H1 (cell line): ENCODE measurements at regions not wholly inside any gene's neighbourhood (a gene's known extent, or its start where the extent isn't known, plus 50 kb on each side); places are given as distances from the start of the nearest gene placed in this dataset.

Experiments used
- CTCF ChIA-PET: fragments of 300-600 bp; sonication (Branson Sonifier 250); formaldehyde crosslinking; loops from one replicate; lab custom pipeline; 2021; ENCODE audit not compliant: partially characterized antibody; lab: Charles Lee
- POLR2A ChIA-PET: fragments of 300-600 bp; sonication (Branson Sonifier 250); formaldehyde crosslinking; loops from one replicate; lab custom pipeline; 2021; ENCODE audit warnings: inconsistent platforms; ENCODE audit not compliant: partially characterized antibody; lab: Charles Lee
- DNase-seq, 2 experiments: peaks; one replicate each; pipeline versions ENCODE4 v3.0.0 to v3.0.0-alpha.2; 2010 to 2022; ENCODE audit warnings: low spot score in 2 of 2, low read depth in 1 of 2, mixed read lengths in 1 of 2
- FAIRE-seq: peaks from 2 replicates; lab custom pipeline; 2011; peaks lifted over from hg19 to GRCh38; lab: Jason Lieb, UNC
- H2AFZ ChIP-seq: 2 replicates; pipeline ENCODE4 v1.8.1; 2012; ENCODE audit warnings: low read length, inconsistent platforms
- H2AK5ac ChIP-seq: 2 replicates; pipeline ENCODE4 v1.6.1; 2013; ENCODE audit warnings: low read depth, low read length
- H2BK120ac ChIP-seq: replicated peaks from 2 replicates; pipeline ENCODE3; 2013; ENCODE audit warnings: low read depth, low read length, inconsistent platforms
- H2BK12ac ChIP-seq: 2 replicates; pipeline ENCODE4 v1.6.1; 2013; ENCODE audit warnings: low read depth, low read length
- H2BK15ac ChIP-seq: 2 replicates; pipeline ENCODE4 v1.6.1; 2013; ENCODE audit warnings: low read length
- H2BK20ac ChIP-seq: 2 replicates; pipeline ENCODE4 v1.6.1; 2013; ENCODE audit warnings: low read length
- H2BK5ac ChIP-seq: 2 replicates; pipeline ENCODE4 v1.6.1; 2013; ENCODE audit warnings: low read depth, low read length
- H3K14ac ChIP-seq: 2 replicates; pipeline ENCODE4 v1.6.1; 2013; ENCODE audit warnings: inconsistent platforms; ENCODE audit not compliant: insufficient read length
- H3K18ac ChIP-seq: 2 replicates; pipeline ENCODE4 v1.6.1; 2013; ENCODE audit warnings: low read length; ENCODE audit errors: extremely low read depth
- H3K23ac ChIP-seq: 2 replicates; pipeline ENCODE4 v1.6.1; 2013; ENCODE audit warnings: inconsistent platforms; ENCODE audit not compliant: insufficient read length
- H3K23me2 ChIP-seq: 2 replicates; pipeline ENCODE4 v1.6.1; 2013; ENCODE audit warnings: low read depth, low read length
- H3K27ac ChIP-seq: 2 replicates; pipeline ENCODE4 v1.6.1; 2011; ENCODE audit warnings: low read depth, low read length, inconsistent platforms
- H3K27me3 ChIP-seq, 4 experiments: replicated peaks in 1 of 4; 1 replicate in 1 of 4; 2 replicates in 3 of 4; pipeline versions ENCODE4 v1.6.1 to v1.8.1; 2011 to 2013; ENCODE audit warnings: low read length in 3 of 4, mild to moderate bottlenecking in 3 of 4, inconsistent platforms in 2 of 4, mixed read lengths in 2 of 4, moderate library complexity in 1 of 4; ENCODE audit not compliant: control insufficient read depth in 3 of 4, insufficient read depth in 3 of 4; ENCODE audit errors: extremely low read depth in 1 of 4
- H3K36me3 ChIP-seq, 4 experiments: 2 replicates each; pipeline versions ENCODE4 v1.6.1 to v1.8.1; 2011 to 2013; ENCODE audit warnings: mild to moderate bottlenecking in 4 of 4, low read length in 3 of 4, moderate library complexity in 2 of 4, control low read depth in 1 of 4, inconsistent platforms in 1 of 4; ENCODE audit not compliant: insufficient read depth in 4 of 4, control insufficient read depth in 2 of 4
- H3K4ac ChIP-seq: replicated peaks from 2 replicates; pipeline ENCODE3; 2013; ENCODE audit warnings: low read length, low read depth, mixed read lengths, inconsistent platforms; ENCODE audit not compliant: insufficient read length
- H3K4me1 ChIP-seq, 4 experiments: replicated peaks in 1 of 4; 1 replicate in 1 of 4; 2 replicates in 3 of 4; pipeline versions ENCODE4 v1.6.1 to v1.8.1; 2011 to 2013; ENCODE audit warnings: low read length in 3 of 4, inconsistent platforms in 2 of 4, mixed read lengths in 1 of 4; ENCODE audit not compliant: insufficient read depth in 4 of 4, control insufficient read depth in 3 of 4
- H3K4me2 ChIP-seq, 2 experiments: 2 replicates each; pipeline versions ENCODE4 v1.6.1 to v1.8.1; 2011 to 2013; ENCODE audit warnings: low read depth in 2 of 2, low read length in 2 of 2, control low read depth in 1 of 2, inconsistent platforms in 1 of 2, mild to moderate bottlenecking in 1 of 2; ENCODE audit not compliant: insufficient read depth in 1 of 2
- H3K4me3 ChIP-seq, 4 experiments: fragments of 200-600, 300-600 bp in 1 of 4; sonication (generic), shearing (Covaris generic), sonication (Bioruptor Twin) in 1 of 4; 2 replicates each; pipeline versions ENCODE4 v1.5.1 to v1.8.1; 2011 to 2016; ENCODE audit warnings: low read length in 4 of 4, low read depth in 3 of 4, control low read depth in 2 of 4, inconsistent platforms in 2 of 4, mild to moderate bottlenecking in 2 of 4, mixed read lengths in 1 of 4, moderate library complexity in 1 of 4; ENCODE audit not compliant: insufficient read depth in 2 of 4; ENCODE audit errors: extremely low read depth in 1 of 4
- H3K56ac ChIP-seq: replicated peaks from 2 replicates; pipeline ENCODE3; 2013; ENCODE audit warnings: low read depth, mild to moderate bottlenecking, mixed read lengths, low read length, inconsistent platforms; ENCODE audit not compliant: insufficient read length
- H3K79me1 ChIP-seq: 2 replicates; pipeline ENCODE4 v1.6.1; 2013; ENCODE audit warnings: low read depth, low read length, control low read depth
- H3K79me2 ChIP-seq, 2 experiments: 2 replicates each; pipeline versions ENCODE4 v1.6.1 to v1.8.1; 2012 to 2013; ENCODE audit warnings: low read length in 2 of 2, mild to moderate bottlenecking in 2 of 2, inconsistent platforms in 1 of 2; ENCODE audit not compliant: insufficient read depth in 2 of 2, control insufficient read depth in 1 of 2
- H3K9ac ChIP-seq, 4 experiments: replicated peaks in 1 of 4; 1 replicate in 1 of 4; 2 replicates in 3 of 4; pipeline versions ENCODE4 v1.6.1 to v1.8.1; 2011 to 2013; ENCODE audit warnings: low read depth in 3 of 4, low read length in 3 of 4, control low read depth in 2 of 4, mild to moderate bottlenecking in 2 of 4, moderate library complexity in 2 of 4, inconsistent platforms in 1 of 4; ENCODE audit errors: extremely low read depth in 1 of 4
- H3K9me3 ChIP-seq, 2 experiments: 2 replicates each; pipeline versions ENCODE4 v1.6.1 to v1.8.1; 2012 to 2013; ENCODE audit warnings: mild to moderate bottlenecking in 2 of 2, moderate library complexity in 2 of 2, control low read depth in 1 of 2, inconsistent platforms in 1 of 2, low read depth in 1 of 2, low read length in 1 of 2, mixed read lengths in 1 of 2; ENCODE audit not compliant: insufficient read depth in 2 of 2
- H4K20me1 ChIP-seq, 2 experiments: replicated peaks in 1 of 2; 2 replicates each; pipeline versions ENCODE3 to v1.8.1; 2011 to 2013; ENCODE audit warnings: inconsistent platforms in 2 of 2, low read length in 2 of 2, mild to moderate bottlenecking in 1 of 2; ENCODE audit not compliant: insufficient read depth in 2 of 2, control insufficient read depth in 1 of 2
- H4K5ac ChIP-seq: 2 replicates; pipeline ENCODE4 v1.6.1; 2013; ENCODE audit warnings: low read length, low read depth, mixed read lengths, inconsistent platforms; ENCODE audit not compliant: insufficient read length
- H4K8ac ChIP-seq: 2 replicates; pipeline ENCODE4 v1.8.0; 2013; ENCODE audit warnings: mild to moderate bottlenecking, moderate library complexity, low read length, inconsistent platforms; ENCODE audit not compliant: insufficient read depth; ENCODE audit errors: extremely low read depth
- H4K91ac ChIP-seq: replicated peaks from 2 replicates; pipeline ENCODE3; 2013; ENCODE audit warnings: low read length, mixed read lengths, inconsistent platforms; ENCODE audit not compliant: insufficient read length
- ASH2L ChIP-seq: fragments of 200-600, 300-600 bp; sonication (generic); IDR thresholded peaks from one replicate; pipeline ENCODE4 v1.7.1; 2017; ENCODE audit warnings: low read length
- BRCA1 ChIP-seq: IDR thresholded peaks from 2 replicates; pipeline ENCODE4 v1.6.1; 2012; ENCODE audit warnings: low read depth, low read length, improper control_type of control experiment
- CBX8 ChIP-seq: fragments of 300-800, 300-1000 bp; sonication (generic); IDR thresholded peaks from 2 replicates; pipeline ENCODE4 v1.7.1; 2016; ENCODE audit warnings: low read depth, low read length, borderline replicate concordance
- CEBPB ChIP-seq: IDR thresholded peaks from 2 replicates; pipeline ENCODE4 v1.6.1; 2012; ENCODE audit warnings: low read depth, low read length
- CHD1 ChIP-seq: IDR thresholded peaks from 2 replicates; pipeline ENCODE4 v1.6.1; 2012; ENCODE audit warnings: low read depth, low read length, improper control_type of control experiment
- EGR1 ChIP-seq: IDR thresholded peaks from 2 replicates; pipeline ENCODE4 v1.6.1; 2011; ENCODE audit warnings: low read depth, low read length, borderline replicate concordance
- FOSL1 ChIP-seq: IDR thresholded peaks from 2 replicates; pipeline ENCODE4 v1.6.1; 2011; ENCODE audit warnings: mild to moderate bottlenecking, low read depth, low read length, moderate library complexity; ENCODE audit not compliant: insufficient read depth
- MAX ChIP-seq: IDR thresholded peaks from 2 replicates; pipeline ENCODE4 v1.6.1; 2012; ENCODE audit warnings: inconsistent platforms
- NRF1 ChIP-seq: IDR thresholded peaks from 2 replicates; pipeline ENCODE4 v1.6.1; 2011; ENCODE audit warnings: mild to moderate bottlenecking, low read depth, low read length, improper control_type of control experiment
- POLR2AphosphoS5 ChIP-seq: IDR thresholded peaks from 2 replicates; pipeline ENCODE4 v1.6.1; 2011; ENCODE audit warnings: low read depth, low read length
- SP4 ChIP-seq: IDR thresholded peaks from 2 replicates; pipeline ENCODE4 v1.6.1; 2012; ENCODE audit warnings: low read length, inconsistent platforms
- TAF1 ChIP-seq: IDR thresholded peaks from 2 replicates; pipeline ENCODE4 v1.6.1; 2011; ENCODE audit warnings: mild to moderate bottlenecking, low read depth, low read length
- YY1 ChIP-seq: IDR thresholded peaks from 2 replicates; pipeline ENCODE4 v1.6.1; 2011; ENCODE audit warnings: low read depth, mild to moderate bottlenecking, low read length
- ZNF274 ChIP-seq: IDR thresholded peaks from 2 replicates; pipeline ENCODE4 v1.7.0; 2012; ENCODE audit warnings: low read length, borderline replicate concordance; ENCODE audit errors: extremely low read depth
- WGBS, 2 experiments: shearing (Covaris generic) in 1 of 2; methylation state at CpG; one replicate each; pipeline versions ENCODE4 v1.1.6 to v1.1.7; 2013 to 2015; ENCODE audit warnings: low lambda C conversion rate in 2 of 2, mixed read lengths in 2 of 2, inconsistent platforms in 1 of 2, low coverage in 1 of 2, missing lambda C conversion rate in 1 of 2; ENCODE audit not compliant: insufficient replicate concordance in 2 of 2, insufficient coverage in 1 of 2, insufficient read length in 1 of 2; ENCODE audit errors: extremely low coverage in 1 of 2, missing lambda C conversion rate in 1 of 2; 5-methylcytosine and 5-hydroxymethylcytosine counted together

- Histone ChIP-seq H2BK20ac (no peak overlapping the region), H2BK120ac (no peak overlapping the region), H3K36me3 (no peaks in the 10 kb centered on the region), H2AK5ac (no peak overlapping the region), H4K8ac (no peak overlapping the region), H4K91ac (no peak overlapping the region), H3K4me2 (no peak overlapping the region), H3K4me1 (no peaks in the 10 kb centered on the region), H2AFZ (no peak overlapping the region; the same call in 1 of the 2 replicates), H2BK5ac (no peak overlapping the region), H3K4me3 (no peak overlapping the region), H3K79me1 (no peaks in the 10 kb centered on the region), H3K9me3 (no peaks in the 10 kb centered on the region), H2BK12ac (no peak overlapping the region), H3K14ac (no peak overlapping the region), H3K23me2 (no peaks in the 10 kb centered on the region), H3K79me2 (no peaks in the 10 kb centered on the region), H3K4ac (no peak overlapping the region), H3K18ac (no peak overlapping the region; the same call in 1 of the 2 replicates), H3K9ac (no peak overlapping the region), H4K20me1 (no peaks in the 10 kb centered on the region), H3K23ac (no peak overlapping the region), H2BK15ac (no peak overlapping the region), H3K27ac (no peak overlapping the region), H4K5ac (no peak overlapping the region), H3K27me3 (no peaks in the 10 kb centered on the region), H3K56ac (no peak overlapping the region)
- FAIRE-seq, result no peak
- CTCF ChIA-PET, result interaction anchor here (0.6 to 3.0 kb wide), 8 partner anchors 11 to 154 kb away, joined by 3 to 10 read pairs (median 3); no protein-coding TSS in a partner anchor
- 88% methylated on average over 4 of the region's 4 CpGs; no CpG with 5 or more reads in 1 of the 2 experiments for WGBS, 2 experiments
- DNase-seq, result no peak
- POLR2A ChIA-PET, result no interaction called here
- TF ChIP-seq CEBPB (no peak), YY1 (no peak), FOSL1 (no peak), NRF1 (no peak), TAF1 (no peak), CBX8 (no peak), CHD1 (no peak), POLR2AphosphoS5 (no peak), MAX (no peak), ZNF274 (no peak), EGR1 (no peak), BRCA1 (no peak), ASH2L (no peak), SP4 (no peak)
These were observed 50.0 kb upstream of the CALM2 start for GRCh38 chr2:47226132-47226922.
